ENCODE measurements at regions not wholly inside any gene's neighbourhood (a gene's known extent, or its start where the extent isn't known, plus 50 kb on each side); places are given as distances from the start of the nearest gene placed in this dataset.

GRCh38 chr2:173797586-173798263 is 167.4 kb downstream of the SP3 start:
- no peak for TF ChIP-seq CTCF (IDR thresholded peaks at IDR 0.05; ENCODE audit: low read depth, low read length)
- H3K4me3 ChIP-seq (ENCODE audit: low read depth, low read length) = no peak overlapping the region

GRCh38 chr2:173802518-173802917 is 162.7 kb downstream of the SP3 start:
- no peak overlapping the region for H3K4me3 ChIP-seq (ENCODE audit: low read depth, low read length)
- TF ChIP-seq CTCF (IDR thresholded peaks at IDR 0.05; ENCODE audit: low read depth, low read length) = no peak

GRCh38 chr2:173803449-173803848 is 161.7 kb downstream of the SP3 start:
- H3K4me3 ChIP-seq (ENCODE audit: low read depth, low read length) = no peak overlapping the region
- TF ChIP-seq CTCF (IDR thresholded peaks at IDR 0.05; ENCODE audit: low read depth, low read length) = no peak

GRCh38 chr2:173806761-173807160 is 158.4 kb downstream of the SP3 start:
- no peak for TF ChIP-seq CTCF (IDR thresholded peaks at IDR 0.05; ENCODE audit: low read depth, low read length)
- H3K4me3 ChIP-seq (ENCODE audit: low read depth, low read length) = no peak overlapping the region

GRCh38 chr2:173808718-173809117 is 156.5 kb downstream of the SP3 start:
- no peak for TF ChIP-seq CTCF (IDR thresholded peaks at IDR 0.05; ENCODE audit: low read depth, low read length)
- no peak overlapping the region for H3K4me3 ChIP-seq (ENCODE audit: low read depth, low read length)

GRCh38 chr2:173812321-173812720 is 152.9 kb downstream of the SP3 start:
- TF ChIP-seq CTCF (IDR thresholded peaks at IDR 0.05; ENCODE audit: low read depth, low read length) = no peak
- no peak overlapping the region for H3K4me3 ChIP-seq (ENCODE audit: low read depth, low read length)

- H3K4me3 ChIP-seq (ENCODE audit: low read depth, low read length) = no peak overlapping the region
- TF ChIP-seq CTCF (IDR thresholded peaks at IDR 0.05; ENCODE audit: low read depth, low read length) = no peak
Observed at GRCh38 chr2:173814306-173814705, 150.9 kb downstream of the SP3 start.

Data from WI38 (cell line).